ENCODE measurements at regions not wholly inside any gene's neighbourhood (a gene's known extent, or its start where the extent isn't known, plus 50 kb on each side); places are given as distances from the start of the nearest gene placed in this dataset.

DNA sequence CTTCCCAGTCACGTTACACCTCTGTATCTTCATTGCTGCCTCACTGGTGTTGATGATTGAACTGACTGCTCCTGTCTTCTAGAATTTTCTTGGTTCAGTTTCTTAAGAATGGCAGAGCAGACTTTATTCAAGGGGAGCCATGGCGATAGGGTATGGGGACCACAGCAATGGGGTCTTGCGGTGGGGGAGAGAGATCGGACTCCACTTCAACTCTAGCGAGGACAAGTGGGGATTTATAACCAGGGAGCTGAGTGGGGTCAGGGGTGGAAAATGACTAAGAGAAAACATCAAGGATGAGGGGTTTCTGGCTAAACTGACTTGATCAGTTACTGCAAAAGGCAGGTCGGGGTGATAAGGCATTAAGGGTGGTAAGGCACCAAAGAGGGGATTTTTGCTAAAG is 156.4 kb downstream of the CD83 start:
- TF ChIP-seq EP300 (IDR thresholded peaks at IDR 0.05) (no peak), CTCF (IDR thresholded peaks at IDR 0.05) (no peak), POLR2A (IDR thresholded peaks at IDR 0.05) (no peak)
